K562 (cell line): ENCODE measurements at regions not wholly inside any gene's neighbourhood (a gene's known extent, or its start where the extent isn't known, plus 50 kb on each side); places are given as distances from the start of the nearest gene placed in this dataset.

Source experiments
- CHD7 ChIP-seq: fragments of 200-600 bp; sonication (generic); IDR thresholded peaks from one replicate; pipeline ENCODE4 v1.6.1; 2012; ENCODE audit warnings: mild to moderate bottlenecking, low read depth, low read length, inconsistent platforms
- RBM22 ChIP-seq: fragments of 200-400 bp; formaldehyde crosslinking; IDR thresholded peaks from 2 replicates; pipeline ENCODE4 v1.6.1; 2018; ENCODE audit warnings: low read length, low read depth; ENCODE audit not compliant: poor library complexity, severe bottlenecking

DNA sequence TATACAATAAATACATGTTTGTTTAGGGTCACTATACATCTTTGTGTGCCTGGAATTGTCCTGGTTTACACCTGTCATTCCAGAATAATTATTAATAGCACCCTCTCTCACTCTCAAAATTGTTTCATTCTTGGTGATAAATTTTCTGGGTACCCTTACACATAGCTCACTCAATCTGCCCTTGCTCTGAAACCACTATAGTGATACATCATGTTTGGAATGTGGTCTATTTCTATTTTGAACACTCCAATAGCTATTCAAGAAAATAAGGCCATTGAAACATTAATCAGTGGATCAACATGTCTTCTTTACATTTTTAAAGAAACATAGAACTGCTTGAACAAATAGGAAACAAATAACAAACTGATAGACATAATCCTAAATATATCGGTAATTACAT is 158.7 kb downstream of the ARRDC3 start (continued):
- no peak for TF ChIP-seq CHD7
- no peak for TF ChIP-seq RBM22
- TF ChIP-seq, all 486 proteins: peak for 0
